SK-N-SH (cell line): ENCODE measurements at regions not wholly inside any gene's neighbourhood (a gene's known extent, or its start where the extent isn't known, plus 50 kb on each side); places are given as distances from the start of the nearest gene placed in this dataset.
A peak's percentile ranks its signal among the peaks of the same experiment; 100 is the strongest.

Experiments used
- CTCF ChIA-PET: fragments of 300-600, 350-600 bp; formaldehyde crosslinking; extraction: SDS; loops from one replicate; lab custom pipeline; 2021; lab: Yijun Ruan, JAX
- POLR2A ChIA-PET: fragments of 350-600 bp; sonication (Branson Sonifier 250); formaldehyde crosslinking; extraction: SDS; loops from one replicate; lab custom pipeline; 2020; ENCODE audit warnings: antibody characterized with exemption, inconsistent platforms; lab: Yijun Ruan, JAX
- DNase-seq: peaks from one replicate; pipeline ENCODE4 v3.0.0; 2012
- H2AFZ ChIP-seq: fragments of 200-600 bp; sonication (generic); 2 replicates; pipeline ENCODE4 v1.8.1; 2016; ENCODE audit warnings: antibody characterized with exemption, mild to moderate bottlenecking, low read depth
- H3F3A ChIP-seq: fragments of 200-600 bp; sonication (generic); replicated peaks from 2 replicates; pipeline ENCODE3; 2016; ENCODE audit warnings: antibody characterized with exemption, mild to moderate bottlenecking; ENCODE audit not compliant: insufficient read depth
- H3K27ac ChIP-seq, 2 experiments: fragments of 200-500 bp in 1 of 2; fragments of 200-600 bp in 1 of 2; sonication (Bioruptor generic) in 1 of 2; sonication (generic), shearing (Covaris generic) in 1 of 2; 2 replicates each; pipeline versions ENCODE4 v1.5.1 to v1.6.1; 2014 to 2016; ENCODE audit warnings: low read depth in 2 of 2, inconsistent platforms in 1 of 2, low read length in 1 of 2, mild to moderate bottlenecking in 1 of 2, mixed read lengths in 1 of 2
- H3K27me3 ChIP-seq: fragments of 200-600 bp; sonication (generic), shearing (Covaris generic); 2 replicates; pipeline ENCODE4 v1.6.1; 2016; ENCODE audit warnings: mixed run types; ENCODE audit not compliant: insufficient read depth
- H3K36me3 ChIP-seq, 2 experiments: fragments of 200-500 bp in 1 of 2; fragments of 200-600 bp in 1 of 2; sonication (Bioruptor generic) in 1 of 2; sonication (generic) in 1 of 2; replicated peaks in 1 of 2; 2 replicates each; pipeline versions ENCODE3 to v1.5.1; 2014 to 2016; ENCODE audit warnings: low read length in 1 of 2, mild to moderate bottlenecking in 1 of 2; ENCODE audit not compliant: insufficient read depth in 2 of 2, control insufficient read depth in 1 of 2
- H3K4me1 ChIP-seq, 2 experiments: fragments of 200-500 bp in 1 of 2; fragments of 200-600 bp in 1 of 2; sonication (Bioruptor generic) in 1 of 2; sonication (generic), shearing (Covaris generic) in 1 of 2; 2 replicates each; pipeline versions ENCODE4 v1.5.1 to v1.6.1; 2014 to 2016; ENCODE audit warnings: low read depth in 1 of 2, low read length in 1 of 2, mixed run types in 1 of 2; ENCODE audit not compliant: insufficient read depth in 2 of 2, control insufficient read depth in 1 of 2
- H3K4me2 ChIP-seq: fragments of 200-600 bp; sonication (generic), shearing (Covaris generic); 2 replicates; pipeline ENCODE4 v1.6.1; 2017; ENCODE audit warnings: mixed run types
- H3K4me3 ChIP-seq, 2 experiments: fragments of 200-500 bp in 1 of 2; fragments of 200-600 bp in 1 of 2; sonication (Bioruptor generic) in 1 of 2; sonication (generic), shearing (Covaris generic) in 1 of 2; 2 replicates each; pipeline versions ENCODE4 v1.5.1 to v1.8.1; 2014 to 2016; ENCODE audit warnings: low read depth in 2 of 2, inconsistent platforms in 1 of 2, low read length in 1 of 2, mild to moderate bottlenecking in 1 of 2, mixed read lengths in 1 of 2, moderate library complexity in 1 of 2
- H3K79me2 ChIP-seq: fragments of 200-600 bp; sonication (generic); 2 replicates; pipeline ENCODE4 v1.8.1; 2017; ENCODE audit warnings: mild to moderate bottlenecking; ENCODE audit not compliant: insufficient read depth
- H3K9ac ChIP-seq: fragments of 200-600 bp; sonication (generic); 2 replicates; pipeline ENCODE4 v1.6.1; 2017; ENCODE audit warnings: mixed run types
- H3K9me2 ChIP-seq: fragments of 200-600 bp; sonication (generic); 2 replicates; pipeline ENCODE4 v1.6.1; 2017; ENCODE audit warnings: mixed run types
- H3K9me3 ChIP-seq: fragments of 200-600 bp; sonication (generic); 2 replicates; pipeline ENCODE4 v1.6.1; 2017; ENCODE audit warnings: mixed run types, mild to moderate bottlenecking, moderate library complexity
- H4K20me1 ChIP-seq: fragments of 200-600 bp; sonication (generic); 2 replicates; pipeline ENCODE4 v1.6.1; 2017; ENCODE audit warnings: mild to moderate bottlenecking, mixed run types; ENCODE audit not compliant: insufficient read depth
- CHD2 ChIP-seq: fragments of 150-350 bp; IDR thresholded peaks from 2 replicates; pipeline ENCODE4 v1.6.1; 2018; ENCODE audit warnings: low read length; ENCODE audit not compliant: partially characterized antibody
- FOSL2 ChIP-seq: IDR thresholded peaks from 2 replicates; pipeline ENCODE4 v1.4.0; 2012; ENCODE audit warnings: low read depth, mild to moderate bottlenecking, moderate library complexity, borderline replicate concordance
- FOXJ3 ChIP-seq: sonication (generic); formaldehyde crosslinking; IDR thresholded peaks from 2 replicates; pipeline ENCODE4 v1.5.1; 2020; ENCODE audit warnings: mild to moderate bottlenecking, missing genetic modification reagents
- GATA2 ChIP-seq: sonication (generic); formaldehyde crosslinking; IDR thresholded peaks from 2 replicates; pipeline ENCODE4 v1.5.0; 2020; ENCODE audit warnings: mild to moderate bottlenecking, missing genetic modification reagents
- JUND ChIP-seq: IDR thresholded peaks from 2 replicates; pipeline ENCODE4 v1.4.0; 2012
- MXI1 ChIP-seq: IDR thresholded peaks from 2 replicates; pipeline ENCODE4 v1.6.1; 2012; ENCODE audit warnings: mild to moderate bottlenecking, low read depth, low read length, improper control_type of control experiment
- POLR2AphosphoS5 ChIP-seq: IDR thresholded peaks from 2 replicates; pipeline ENCODE4 v1.6.1; 2012; ENCODE audit warnings: low read depth, low read length
- RAD21 ChIP-seq: IDR thresholded peaks from 2 replicates; pipeline ENCODE4 v1.6.1; 2012; ENCODE audit warnings: mild to moderate bottlenecking, low read length
- RFX5 ChIP-seq: IDR thresholded peaks from 2 replicates; pipeline ENCODE4 v1.6.1; 2012; ENCODE audit warnings: mild to moderate bottlenecking, improper control_type of control experiment, low read length
- RXRA ChIP-seq: IDR thresholded peaks from 2 replicates; pipeline ENCODE4 v1.4.0; 2012; ENCODE audit warnings: low read depth, mild to moderate bottlenecking, borderline replicate concordance
- SIN3A ChIP-seq: IDR thresholded peaks from 2 replicates; pipeline ENCODE4 v1.6.1; 2012; ENCODE audit warnings: low read depth, mild to moderate bottlenecking, low read length, moderate library complexity, borderline replicate concordance
- SMC3 ChIP-seq: IDR thresholded peaks from 2 replicates; pipeline ENCODE4 v1.6.1; 2012; ENCODE audit warnings: low read depth, low read length, improper control_type of control experiment
- TAF1 ChIP-seq: IDR thresholded peaks from 2 replicates; pipeline ENCODE4 v1.6.1; 2012; ENCODE audit warnings: low read depth, mild to moderate bottlenecking, low read length, moderate library complexity, borderline replicate concordance
- TCF12 ChIP-seq: IDR thresholded peaks from 2 replicates; pipeline ENCODE4 v1.4.0; 2012
- WGBS: methylation state at CpG from one replicate; pipeline ENCODE4 v1.1.6; 2017; ENCODE audit warnings: low lambda C conversion rate; 5-methylcytosine and 5-hydroxymethylcytosine counted together
- TF ChIP-seq, protein P1 (sequence below): IDR thresholded peaks from 2 replicates; pipeline ENCODE4; 2012
- TF ChIP-seq, protein P2 (sequence below): IDR thresholded peaks from 2 replicates; pipeline ENCODE4 v1.4.0; 2012; ENCODE audit warnings: low read depth
- TF ChIP-seq, protein P3 (sequence below): IDR thresholded peaks from 2 replicates; pipeline ENCODE4 v1.4.0; 2012; ENCODE audit warnings: low read depth, borderline replicate concordance
- TF ChIP-seq, protein P4 (sequence below): IDR thresholded peaks from 2 replicates; pipeline ENCODE4 v1.4.0; 2012; ENCODE audit warnings: low read depth, borderline replicate concordance
- TF ChIP-seq, protein P5 (sequence below): fragments of 200-600 bp; sonication (generic); IDR thresholded peaks from 2 replicates; pipeline ENCODE4 v1.6.1; 2017; ENCODE audit warnings: antibody characterized with exemption, mild to moderate bottlenecking, moderate library complexity

DNA sequence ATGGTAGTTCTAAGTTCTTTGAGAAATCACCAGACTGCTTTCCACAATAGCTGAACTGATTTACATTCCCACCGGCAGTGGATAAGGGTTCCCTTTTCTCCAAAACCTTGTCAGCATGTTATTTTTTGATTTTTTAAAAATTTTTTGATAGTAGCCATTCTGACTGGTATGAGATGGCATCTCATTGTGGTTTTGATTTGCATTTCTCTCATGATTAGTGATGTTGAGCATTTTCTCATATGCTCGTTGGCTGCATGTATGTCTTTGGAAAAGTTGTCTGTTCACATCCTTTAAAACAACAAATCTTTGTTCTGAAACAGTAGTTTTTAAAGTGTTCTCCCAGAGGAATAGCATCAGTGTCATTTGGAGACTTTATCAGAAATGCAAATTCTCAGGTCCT is 77.5 kb upstream of the POMP start:
- ChIA-PET POLR2A (no interaction called here), CTCF (interaction anchor here (0.6 kb wide), 1 partner anchor 516 kb away, joined by 3 read pairs; no protein-coding TSS in a partner anchor)
- TF ChIP-seq RXRA (no peak), GATA2 (CRISPR knock-in tag) (no peak), JUND (no peak), SMC3 (no peak), MXI1 (no peak), SIN3A (no peak), RAD21 (no peak), TAF1 (no peak), FOXJ3 (CRISPR knock-in tag) (no peak)
- TF ChIP-seq, protein P1, sequence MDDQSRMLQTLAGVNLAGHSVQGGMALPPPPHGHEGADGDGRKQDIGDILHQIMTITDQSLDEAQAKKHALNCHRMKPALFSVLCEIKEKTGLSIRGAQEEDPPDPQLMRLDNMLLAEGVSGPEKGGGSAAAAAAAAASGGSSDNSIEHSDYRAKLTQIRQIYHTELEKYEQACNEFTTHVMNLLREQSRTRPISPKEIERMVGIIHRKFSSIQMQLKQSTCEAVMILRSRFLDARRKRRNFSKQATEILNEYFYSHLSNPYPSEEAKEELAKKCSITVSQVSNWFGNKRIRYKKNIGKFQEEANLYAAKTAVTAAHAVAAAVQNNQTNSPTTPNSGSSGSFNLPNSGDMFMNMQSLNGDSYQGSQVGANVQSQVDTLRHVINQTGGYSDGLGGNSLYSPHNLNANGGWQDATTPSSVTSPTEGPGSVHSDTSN: no peak
- TF ChIP-seq, protein P2, sequence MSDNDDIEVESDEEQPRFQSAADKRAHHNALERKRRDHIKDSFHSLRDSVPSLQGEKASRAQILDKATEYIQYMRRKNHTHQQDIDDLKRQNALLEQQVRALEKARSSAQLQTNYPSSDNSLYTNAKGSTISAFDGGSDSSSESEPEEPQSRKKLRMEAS: no peak
- TF ChIP-seq, protein P3, sequence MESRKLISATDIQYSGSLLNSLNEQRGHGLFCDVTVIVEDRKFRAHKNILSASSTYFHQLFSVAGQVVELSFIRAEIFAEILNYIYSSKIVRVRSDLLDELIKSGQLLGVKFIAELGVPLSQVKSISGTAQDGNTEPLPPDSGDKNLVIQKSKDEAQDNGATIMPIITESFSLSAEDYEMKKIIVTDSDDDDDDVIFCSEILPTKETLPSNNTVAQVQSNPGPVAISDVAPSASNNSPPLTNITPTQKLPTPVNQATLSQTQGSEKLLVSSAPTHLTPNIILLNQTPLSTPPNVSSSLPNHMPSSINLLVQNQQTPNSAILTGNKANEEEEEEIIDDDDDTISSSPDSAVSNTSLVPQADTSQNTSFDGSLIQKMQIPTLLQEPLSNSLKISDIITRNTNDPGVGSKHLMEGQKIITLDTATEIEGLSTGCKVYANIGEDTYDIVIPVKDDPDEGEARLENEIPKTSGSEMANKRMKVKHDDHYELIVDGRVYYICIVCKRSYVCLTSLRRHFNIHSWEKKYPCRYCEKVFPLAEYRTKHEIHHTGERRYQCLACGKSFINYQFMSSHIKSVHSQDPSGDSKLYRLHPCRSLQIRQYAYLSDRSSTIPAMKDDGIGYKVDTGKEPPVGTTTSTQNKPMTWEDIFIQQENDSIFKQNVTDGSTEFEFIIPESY: no peak
- no peaks in the 10 kb centered on the region for H3K27me3 ChIP-seq
- peaks cover 0 to 3% of the 10 kb centered on the region in 2 experiments; a peak in 1 of 4 replicates for H3K4me1 ChIP-seq
- H3K4me2 ChIP-seq: no peak overlapping the region
- no peak overlapping the region for H3K4me3 ChIP-seq
- H3K9me2 ChIP-seq: no peaks in the 10 kb centered on the region
- peak overlapping the region; percentile 71; the same call in 1 of the 2 replicates for H2AFZ ChIP-seq
- 45% methylated on average over 2 of the region's 2 CpGs for WGBS
- peak overlapping the region in 1 of 2 experiments; percentile 54; a peak in 2 of 4 replicates for H3K27ac ChIP-seq
- H3K9me3 ChIP-seq: no peaks in the 10 kb centered on the region
- peaks cover 17% of the 10 kb centered on the region for H3F3A ChIP-seq
- H3K36me3 ChIP-seq: no peaks in the 10 kb centered on the region
- DNase-seq: no peak
- no peak overlapping the region for H3K9ac ChIP-seq
- H3K79me2 ChIP-seq: no peaks in the 10 kb centered on the region
- no peaks in the 10 kb centered on the region for H4K20me1 ChIP-seq

DNA sequence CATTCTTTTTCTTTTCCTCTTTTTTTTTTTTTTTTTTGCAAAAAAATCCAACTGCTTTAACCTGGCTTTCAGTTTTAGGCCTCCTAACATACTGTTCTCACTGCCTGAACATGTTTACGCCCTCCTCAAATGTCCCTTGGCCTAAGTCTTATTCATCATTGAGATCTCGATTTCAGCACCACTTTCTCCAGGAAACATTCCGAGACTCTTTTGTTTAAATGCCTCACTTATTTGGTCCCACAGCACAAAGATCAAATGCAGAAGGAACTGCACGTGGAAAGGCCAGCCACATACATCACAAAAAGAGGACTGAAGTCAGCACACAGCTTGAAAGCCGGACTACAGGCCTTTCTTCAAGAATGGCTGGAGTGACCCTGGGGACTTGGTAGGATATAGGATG is 79.2 kb upstream of the POMP start:
- Histone ChIP-seq H3K4me2 (no peak overlapping the region), H3K27ac (no peak overlapping the region), H3K79me2 (no peaks in the 10 kb centered on the region), H2AFZ (no peak overlapping the region), H4K20me1 (no peaks in the 10 kb centered on the region), H3K4me1 (peaks cover 0 to 7% of the 10 kb centered on the region in 2 experiments; a peak in 2 of 4 replicates), H3K9me3 (no peaks in the 10 kb centered on the region), H3F3A (peaks cover 11% of the 10 kb centered on the region), H3K4me3 (no peak overlapping the region), H3K36me3 (no peaks in the 10 kb centered on the region), H3K9me2 (no peaks in the 10 kb centered on the region), H3K27me3 (no peaks in the 10 kb centered on the region), H3K9ac (no peak overlapping the region)
- ChIA-PET POLR2A (no interaction called here), CTCF (no interaction called here)
- WGBS: 77% methylated on average over 5 of the region's 5 CpGs
- DNase-seq: no peak
- TF ChIP-seq, protein P3: no peak
- TF ChIP-seq TCF12: no peak
- TF ChIP-seq, protein P1: no peak
- no peak for TF ChIP-seq FOSL2
- TF ChIP-seq MXI1: no peak
- no peak for TF ChIP-seq SIN3A
- no peak for TF ChIP-seq JUND
- TF ChIP-seq, protein P4, sequence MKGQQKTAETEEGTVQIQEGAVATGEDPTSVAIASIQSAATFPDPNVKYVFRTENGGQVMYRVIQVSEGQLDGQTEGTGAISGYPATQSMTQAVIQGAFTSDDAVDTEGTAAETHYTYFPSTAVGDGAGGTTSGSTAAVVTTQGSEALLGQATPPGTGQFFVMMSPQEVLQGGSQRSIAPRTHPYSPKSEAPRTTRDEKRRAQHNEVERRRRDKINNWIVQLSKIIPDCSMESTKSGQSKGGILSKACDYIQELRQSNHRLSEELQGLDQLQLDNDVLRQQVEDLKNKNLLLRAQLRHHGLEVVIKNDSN: no peak
- TF ChIP-seq, protein P5, sequence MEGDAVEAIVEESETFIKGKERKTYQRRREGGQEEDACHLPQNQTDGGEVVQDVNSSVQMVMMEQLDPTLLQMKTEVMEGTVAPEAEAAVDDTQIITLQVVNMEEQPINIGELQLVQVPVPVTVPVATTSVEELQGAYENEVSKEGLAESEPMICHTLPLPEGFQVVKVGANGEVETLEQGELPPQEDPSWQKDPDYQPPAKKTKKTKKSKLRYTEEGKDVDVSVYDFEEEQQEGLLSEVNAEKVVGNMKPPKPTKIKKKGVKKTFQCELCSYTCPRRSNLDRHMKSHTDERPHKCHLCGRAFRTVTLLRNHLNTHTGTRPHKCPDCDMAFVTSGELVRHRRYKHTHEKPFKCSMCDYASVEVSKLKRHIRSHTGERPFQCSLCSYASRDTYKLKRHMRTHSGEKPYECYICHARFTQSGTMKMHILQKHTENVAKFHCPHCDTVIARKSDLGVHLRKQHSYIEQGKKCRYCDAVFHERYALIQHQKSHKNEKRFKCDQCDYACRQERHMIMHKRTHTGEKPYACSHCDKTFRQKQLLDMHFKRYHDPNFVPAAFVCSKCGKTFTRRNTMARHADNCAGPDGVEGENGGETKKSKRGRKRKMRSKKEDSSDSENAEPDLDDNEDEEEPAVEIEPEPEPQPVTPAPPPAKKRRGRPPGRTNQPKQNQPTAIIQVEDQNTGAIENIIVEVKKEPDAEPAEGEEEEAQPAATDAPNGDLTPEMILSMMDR: no peak
- no peak for TF ChIP-seq POLR2AphosphoS5
- TF ChIP-seq RFX5: no peak
- TF ChIP-seq CHD2: no peak
